ENCODE measurements at regions not wholly inside any gene's neighbourhood (a gene's known extent, or its start where the extent isn't known, plus 50 kb on each side); places are given as distances from the start of the nearest gene placed in this dataset.

GRCh38 chr1:29576510-29576909 lies 340.2 kb downstream of the PTPRU start:
- no peak for TF ChIP-seq U2AF1 (optimal IDR thresholded peaks at IDR 0.05; ENCODE audit: low read depth, low read length)
- TF ChIP-seq TCF12 (IDR thresholded peaks at IDR 0.05), result no peak
- no peak for TF ChIP-seq TCF12 (CRISPR knock-in tag; IDR thresholded peaks at IDR 0.05)
- no peak for TF ChIP-seq HBP1 (CRISPR knock-in tag; IDR thresholded peaks at IDR 0.05; ENCODE audit: low read depth)
- no peak for TF ChIP-seq CTCF (CRISPR knock-in tag; IDR thresholded peaks at IDR 0.05)
